GM18868 (cell line): ENCODE measurements at regions not wholly inside any gene's neighbourhood (a gene's known extent, or its start where the extent isn't known, plus 50 kb on each side); places are given as distances from the start of the nearest gene placed in this dataset.
A peak's percentile ranks its signal among the peaks of the same experiment; 100 is the strongest.

ENCODE experiments used
- ATAC-seq: cut with Tn5 transposase; IDR thresholded peaks from one replicate; pipeline ENCODE4 v1.9.1; 2021; ENCODE audit warnings: mild to moderate bottlenecking, moderate library complexity; ENCODE audit not compliant: unreplicated experiment

DNA sequence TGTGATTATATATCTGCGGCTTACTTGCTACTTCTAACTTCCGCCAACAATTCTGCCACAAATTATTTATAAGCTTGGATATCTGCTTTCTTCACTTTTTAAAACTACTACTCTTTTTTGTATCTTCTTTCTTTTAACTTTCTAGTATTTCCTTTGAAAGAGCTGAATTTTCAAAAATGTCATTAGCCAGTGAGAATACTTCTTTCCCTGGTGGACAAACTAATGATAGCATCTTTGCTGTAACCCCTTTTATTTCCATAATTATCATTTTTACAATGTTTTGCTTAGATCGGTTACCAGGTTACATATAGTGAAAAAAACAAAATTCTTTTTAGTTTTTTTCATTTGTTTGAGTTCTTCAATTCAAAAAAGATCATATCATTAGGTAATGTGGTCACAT, 355.9 kb upstream of the ADGRL4 start:
- no peak for ATAC-seq

DNA sequence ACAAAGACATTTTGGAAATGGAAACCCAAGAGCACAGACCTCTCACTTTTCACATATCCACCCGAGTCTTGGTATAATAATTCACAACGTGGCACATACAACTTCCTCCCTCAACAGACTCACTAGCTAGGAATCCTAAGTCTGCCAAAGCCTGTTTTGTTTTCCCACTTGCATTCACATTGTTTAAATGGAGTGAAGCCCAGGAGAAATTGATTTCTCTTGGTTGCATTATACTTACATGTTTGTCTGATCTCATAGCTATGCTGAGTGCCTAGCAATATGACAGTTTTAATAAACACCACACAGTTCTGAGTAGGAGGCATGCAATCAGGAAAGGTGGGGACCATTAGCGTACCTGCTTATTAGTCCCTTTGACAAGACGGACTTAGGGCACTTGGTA, 348.6 kb upstream of the ADGRL4 start:
- ATAC-seq = no peak

DNA sequence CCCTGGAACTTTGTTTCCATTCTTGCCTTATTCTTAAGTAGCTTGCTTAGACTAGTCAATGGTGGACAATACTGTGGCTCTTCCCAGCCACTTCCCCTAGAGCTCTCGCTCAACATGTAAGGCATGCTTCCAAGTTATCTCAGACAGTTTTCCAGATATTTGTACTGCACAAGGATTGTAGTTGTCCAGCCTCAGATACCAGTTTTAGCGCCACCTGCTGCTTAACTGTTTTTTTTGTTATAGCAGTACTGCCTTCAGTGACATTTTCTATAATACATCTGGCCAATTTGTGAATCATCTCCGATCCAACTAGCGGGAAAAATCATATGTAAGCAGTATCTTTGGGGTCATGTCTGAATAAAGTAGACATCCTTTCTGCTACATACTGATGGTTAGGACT, 346.7 kb upstream of the ADGRL4 start:
- peak; percentile 62 for ATAC-seq

DNA sequence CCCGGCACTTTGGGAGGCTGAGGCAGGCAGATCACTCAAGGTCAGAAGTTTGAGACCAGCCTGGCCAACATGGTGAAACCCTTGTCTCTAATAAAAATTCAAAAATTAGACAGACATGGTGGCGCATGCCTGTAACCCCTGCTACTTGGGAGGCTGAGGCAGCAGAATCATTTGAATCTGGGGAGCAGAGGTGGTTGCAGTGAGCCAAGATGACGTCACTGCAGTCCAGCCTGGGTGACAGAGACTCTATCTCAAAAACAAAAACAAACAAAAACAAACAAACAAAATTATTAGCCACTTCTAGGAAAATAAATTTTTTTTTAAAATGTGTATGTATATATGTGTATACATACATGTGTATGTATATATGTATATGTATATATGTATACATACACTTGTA, 320.3 kb upstream of the ADGRL4 start:
- no peak for ATAC-seq

DNA sequence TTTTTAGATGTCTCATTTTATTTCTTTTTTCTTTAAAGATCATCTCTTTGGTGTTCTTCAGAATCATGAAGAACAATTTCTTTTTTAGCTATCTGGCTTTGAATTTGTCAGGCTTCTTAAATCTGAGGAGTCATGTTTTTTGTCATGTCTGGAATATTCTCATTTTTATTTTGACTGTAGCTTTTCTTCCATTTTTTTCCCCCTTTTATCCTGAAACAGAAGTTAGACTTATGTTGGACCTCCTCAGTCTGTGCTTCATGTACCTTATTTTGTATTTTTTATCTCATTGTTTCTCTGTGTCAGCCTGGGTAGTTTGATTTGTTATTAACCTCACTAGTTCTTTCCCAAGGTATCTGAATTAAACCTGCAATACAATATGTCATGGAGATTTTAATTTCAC, 319.2 kb upstream of the ADGRL4 start:
- ATAC-seq = no peak

DNA sequence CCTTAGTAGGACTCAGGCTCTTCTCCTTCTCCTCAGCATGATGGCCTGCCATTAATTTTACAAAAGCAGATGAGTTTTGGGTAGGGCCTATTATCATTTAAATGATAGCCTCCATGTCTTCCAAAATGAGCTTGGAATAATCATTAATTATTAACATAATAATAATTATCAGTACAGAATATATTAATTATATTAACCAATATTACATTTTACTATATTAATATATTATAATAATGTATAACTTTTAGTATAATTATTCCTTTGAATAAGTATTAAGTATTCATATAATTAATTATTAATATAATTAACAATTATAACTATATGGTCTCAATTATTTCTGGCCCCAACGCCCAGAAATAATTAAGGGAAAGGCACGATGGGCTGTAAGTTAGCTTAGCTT, 318.6 kb upstream of the ADGRL4 start:
- ATAC-seq = no peak

DNA sequence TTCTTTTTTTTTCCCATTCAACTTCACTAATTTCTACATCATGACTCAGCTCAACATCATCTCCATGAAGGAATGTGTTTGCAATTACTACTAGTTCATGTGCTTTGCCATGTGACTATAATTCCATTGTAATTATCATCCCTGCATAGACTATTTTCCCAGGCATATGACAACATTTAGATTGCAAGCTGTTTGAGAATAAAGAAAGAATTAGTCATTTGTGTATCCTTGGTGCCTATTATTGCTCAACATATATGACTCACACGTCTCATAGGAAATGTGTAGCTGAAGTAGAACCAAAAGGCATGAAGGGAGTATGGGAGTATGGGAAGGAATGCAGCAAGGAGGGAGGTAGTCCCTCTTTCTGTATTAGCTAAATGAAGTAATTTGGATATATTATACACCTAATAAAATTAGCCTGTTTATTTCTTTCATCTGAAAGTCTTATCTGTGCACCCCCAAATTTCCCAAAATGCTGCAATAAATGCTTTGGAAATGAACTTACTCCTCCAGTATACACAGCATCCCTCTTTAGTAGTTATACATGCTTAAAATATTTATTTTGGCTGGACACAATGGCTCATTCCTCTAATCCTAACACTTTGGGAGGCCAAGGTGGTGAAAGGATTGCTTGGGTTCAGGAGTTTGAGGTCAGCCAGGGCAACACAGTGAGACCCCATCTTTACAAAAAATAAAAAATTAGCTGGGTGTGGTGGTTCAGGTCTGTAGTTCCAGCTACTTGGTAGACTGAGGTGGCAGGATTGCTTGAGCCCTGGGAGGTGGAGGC, 316.9 kb upstream of the ADGRL4 start:
- no peak for ATAC-seq

DNA sequence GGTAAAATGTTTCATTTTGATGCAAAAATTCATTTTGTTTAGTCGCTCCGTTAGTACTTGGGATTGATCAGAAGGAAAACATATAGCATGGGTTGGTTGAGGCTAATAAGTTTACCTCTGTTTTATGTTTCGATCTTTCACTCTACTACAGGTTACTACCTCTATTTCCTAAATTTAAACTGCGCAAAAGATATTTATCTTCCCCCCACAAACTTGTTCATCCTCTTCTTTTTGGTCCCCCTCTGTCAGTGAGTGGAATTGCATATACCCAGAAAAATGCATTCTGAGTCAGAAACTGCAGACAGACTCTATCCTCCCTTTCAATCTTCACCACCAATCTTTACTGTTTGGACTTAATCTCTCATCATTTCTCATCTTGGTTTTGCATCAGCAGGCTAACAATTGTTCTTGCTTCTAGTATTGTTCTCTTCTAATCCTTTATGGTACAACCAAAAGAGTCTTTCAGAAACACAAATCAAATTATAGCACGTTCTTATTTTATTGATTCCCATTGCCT, 316.0 kb upstream of the ADGRL4 start:
- no peak for ATAC-seq

DNA sequence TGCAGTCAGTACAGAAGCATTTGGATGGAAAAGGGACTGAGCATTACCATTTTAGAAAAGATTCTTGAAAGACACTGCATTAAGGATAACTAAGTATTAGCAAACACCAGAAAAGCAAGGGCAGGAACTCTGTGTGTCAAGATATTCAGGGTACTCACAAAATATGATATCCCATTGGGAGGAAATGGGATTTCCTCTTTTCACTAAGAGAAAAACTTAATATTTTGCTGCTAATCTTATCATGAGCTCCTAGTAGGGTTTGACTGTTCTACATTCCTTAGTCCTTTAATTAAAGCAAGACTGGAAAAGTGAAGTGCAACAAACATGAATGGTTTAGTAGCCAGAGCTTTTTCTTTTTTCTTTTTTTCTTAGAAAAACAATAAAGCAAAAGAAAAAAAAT, 305.9 kb upstream of the ADGRL4 start:
- no peak for ATAC-seq

DNA sequence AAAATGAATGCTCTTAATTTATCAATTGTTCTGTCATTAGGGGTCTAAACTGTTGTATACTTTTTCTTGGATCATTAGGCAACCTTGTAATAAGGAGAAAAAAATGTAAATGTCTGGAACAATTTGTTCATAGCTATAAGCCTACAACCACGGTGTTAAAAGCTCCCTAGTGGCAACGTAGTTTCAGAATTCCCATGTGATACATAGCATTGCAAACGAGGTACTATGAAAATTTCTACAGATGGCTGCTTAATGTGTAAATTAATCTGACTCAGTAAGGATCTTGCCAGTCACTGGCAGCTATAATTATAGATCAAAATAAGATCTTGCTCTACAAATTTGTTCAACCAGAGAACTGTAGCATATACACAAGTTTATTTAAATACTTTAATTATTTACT, 304.1 kb upstream of the ADGRL4 start:
- ATAC-seq = no peak

DNA sequence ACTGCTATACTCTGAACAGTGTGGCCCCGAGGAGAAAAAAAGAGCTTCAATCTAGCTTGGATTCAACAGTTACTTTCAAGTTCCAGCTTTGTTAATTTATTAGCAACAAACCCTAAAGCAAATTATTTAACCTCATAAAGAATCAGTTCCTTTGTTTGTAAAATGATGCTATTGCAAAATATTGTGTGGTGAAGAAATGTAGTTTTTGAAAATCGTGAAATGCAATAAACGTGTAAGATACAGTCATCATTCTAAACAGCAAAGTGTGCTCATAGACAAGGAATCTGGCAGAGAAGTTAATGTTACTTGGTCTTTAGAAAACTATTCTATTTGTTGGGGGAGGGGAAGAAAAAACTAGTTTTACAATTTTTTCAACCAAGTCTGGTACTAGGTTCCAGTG, 297.6 kb upstream of the ADGRL4 start:
- ATAC-seq = no peak

DNA sequence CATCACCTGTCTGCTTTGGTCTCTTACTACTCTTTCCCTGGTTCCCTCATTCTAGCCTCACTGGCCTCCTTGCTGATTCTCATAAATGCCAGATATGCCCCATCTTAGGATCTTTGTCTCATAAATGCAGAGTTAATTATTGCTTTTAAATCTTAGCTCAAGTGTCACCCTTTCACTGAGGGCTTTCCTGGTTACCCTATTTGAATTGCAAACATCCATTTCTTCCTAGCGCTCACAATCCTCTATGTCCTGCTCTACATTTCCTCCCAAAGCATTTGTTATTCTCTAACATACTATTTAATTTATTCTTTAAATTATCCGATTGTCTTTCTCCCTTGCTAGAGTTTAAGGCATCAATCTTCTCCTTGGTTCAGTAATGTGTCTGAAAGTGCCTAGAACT, 296.5 kb upstream of the ADGRL4 start:
- no peak for ATAC-seq

DNA sequence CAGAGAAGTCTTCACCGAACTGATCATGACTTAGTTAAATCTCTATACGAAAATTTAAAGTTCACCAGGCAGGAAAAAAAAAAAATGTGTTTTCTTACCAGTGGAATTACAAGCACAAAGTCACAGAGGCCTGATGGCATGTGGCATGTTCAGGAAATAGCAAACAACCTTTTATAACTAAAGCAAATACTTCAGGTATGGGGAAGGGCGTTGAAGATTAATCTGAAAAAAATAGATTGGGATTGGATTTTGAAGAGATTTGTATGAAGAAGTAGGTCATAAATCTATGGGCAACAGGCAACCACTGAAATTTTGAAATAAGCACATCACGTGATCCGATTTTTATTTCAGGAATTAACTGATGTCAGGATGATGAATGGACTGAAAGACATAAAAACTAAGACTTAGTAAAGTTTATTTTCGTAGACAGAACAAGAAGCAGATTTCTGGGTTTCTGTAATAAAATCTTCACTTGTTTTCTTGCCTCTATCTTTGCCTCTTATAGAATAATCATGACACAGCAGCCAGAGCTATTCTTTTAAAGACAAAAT, 295.9 kb upstream of the ADGRL4 start:
- no peak for ATAC-seq

DNA sequence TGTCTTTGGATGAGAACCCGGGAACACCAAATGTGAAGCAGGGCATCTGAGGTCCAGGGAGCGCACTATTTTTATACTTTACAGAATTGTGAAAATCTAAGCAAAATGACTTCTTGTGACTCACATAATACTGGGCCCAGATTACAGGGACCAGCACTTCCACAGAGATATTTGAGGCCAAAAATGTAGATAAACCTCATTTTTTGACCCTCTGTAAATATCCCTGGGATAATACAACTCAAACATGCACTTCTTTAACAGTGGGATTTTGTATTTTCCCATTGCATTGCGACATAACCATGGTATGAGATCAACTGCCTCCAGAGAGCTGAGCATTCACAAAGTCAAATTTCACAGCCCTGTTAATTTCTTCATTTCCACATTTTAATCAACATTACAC, 289.4 kb upstream of the ADGRL4 start:
- no peak for ATAC-seq

DNA sequence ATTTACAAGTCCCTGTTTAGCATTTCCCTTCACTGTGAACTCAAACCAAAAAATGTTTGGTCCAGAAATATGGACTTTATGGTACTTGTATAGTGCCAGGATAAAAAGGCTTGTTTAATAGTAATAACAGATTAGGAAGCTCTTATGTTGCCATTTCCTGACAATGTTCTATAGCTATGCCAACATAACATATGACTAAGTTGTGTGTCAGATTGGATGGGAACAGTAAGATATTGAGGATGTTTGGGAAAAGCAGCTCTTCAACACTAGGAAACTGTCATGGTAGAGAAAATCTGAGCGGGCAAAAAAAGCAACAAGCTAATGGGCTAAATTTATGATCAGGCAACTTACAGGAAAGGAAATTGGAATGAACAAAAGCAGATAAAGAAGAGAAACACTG, 287.1 kb upstream of the ADGRL4 start:
- no peak for ATAC-seq

DNA sequence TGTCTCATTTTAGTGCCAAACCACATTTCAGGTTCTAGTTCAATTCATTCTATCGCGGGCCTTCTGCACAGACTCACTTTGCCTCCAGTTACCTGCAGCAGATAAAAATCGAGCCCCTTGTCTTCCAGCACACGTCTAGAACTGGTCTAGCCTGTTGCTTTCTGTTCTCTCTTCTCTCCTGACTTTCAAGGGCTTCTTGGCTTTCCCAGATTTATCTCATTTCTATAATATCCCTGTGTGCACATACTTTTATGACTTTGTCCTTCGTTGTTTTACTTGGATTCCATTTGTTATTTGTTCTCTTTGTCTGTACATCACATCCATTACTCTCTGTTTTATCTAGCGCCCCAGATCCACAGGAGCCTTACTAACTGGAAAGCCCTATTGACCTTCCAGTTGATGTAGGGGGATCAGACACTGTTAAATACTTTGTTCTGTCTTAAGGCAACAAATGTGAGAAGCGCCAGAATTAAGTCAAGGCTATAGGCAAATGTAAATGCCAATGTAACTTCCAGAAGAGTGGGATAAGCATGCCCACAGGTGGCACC, 284.5 kb upstream of the ADGRL4 start:
- no peak for ATAC-seq

DNA sequence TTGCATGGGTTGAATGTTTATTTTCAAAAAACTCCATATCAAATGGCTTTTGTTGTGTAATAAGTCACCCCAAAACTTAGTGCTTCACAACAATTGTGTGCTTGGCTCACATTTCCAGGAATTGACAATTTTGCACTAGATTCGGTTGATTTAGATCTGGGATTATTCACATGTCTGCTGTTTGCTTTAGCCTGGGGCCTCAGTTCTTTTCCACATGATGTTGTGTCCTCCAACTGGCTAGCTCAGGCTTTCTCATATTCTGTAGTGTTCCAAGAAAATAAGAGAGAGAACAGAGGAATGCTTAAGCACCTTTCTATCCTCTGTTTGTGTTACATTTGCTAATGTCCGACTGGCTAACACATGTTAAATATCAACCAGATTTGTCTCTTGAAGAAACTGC, 281.5 kb upstream of the ADGRL4 start:
- ATAC-seq = no peak

DNA sequence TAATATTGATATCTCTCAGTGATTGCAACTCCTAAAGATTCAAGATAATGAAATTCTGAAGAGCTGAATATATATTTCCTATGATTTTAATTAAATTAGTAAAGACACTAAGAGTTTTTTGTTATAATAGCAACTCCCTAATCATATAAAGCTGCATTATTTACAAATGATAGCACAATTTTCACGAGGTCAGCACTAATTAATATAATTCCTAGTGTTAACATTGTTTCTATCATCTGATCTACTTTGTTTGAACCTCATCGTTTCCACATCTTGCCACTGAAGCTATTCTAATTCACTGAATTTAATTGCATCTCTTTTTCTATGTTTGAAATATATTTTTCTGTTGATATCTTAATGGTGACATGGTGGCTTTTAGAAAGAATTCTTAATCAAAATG, 279.1 kb upstream of the ADGRL4 start:
- ATAC-seq = no peak

DNA sequence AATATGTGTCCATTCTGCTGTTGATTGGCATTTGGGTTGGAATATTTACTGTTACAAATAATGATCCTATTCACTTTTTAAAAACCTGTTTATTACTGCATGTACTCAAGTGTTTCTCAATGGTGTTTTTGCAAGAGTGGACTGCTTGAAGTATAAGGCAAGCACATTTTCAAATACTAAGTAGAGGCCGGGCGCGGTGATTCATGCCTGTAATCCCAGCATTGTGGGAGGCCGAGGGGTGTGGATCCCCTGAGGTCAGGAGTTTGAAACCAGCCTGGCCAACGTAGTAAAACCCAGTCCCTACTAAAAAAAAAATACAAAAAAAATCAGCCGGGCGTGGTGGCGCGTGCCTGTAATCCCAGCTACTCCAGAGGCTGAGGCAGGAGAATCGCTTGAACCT, 276.9 kb upstream of the ADGRL4 start:
- no peak for ATAC-seq

DNA sequence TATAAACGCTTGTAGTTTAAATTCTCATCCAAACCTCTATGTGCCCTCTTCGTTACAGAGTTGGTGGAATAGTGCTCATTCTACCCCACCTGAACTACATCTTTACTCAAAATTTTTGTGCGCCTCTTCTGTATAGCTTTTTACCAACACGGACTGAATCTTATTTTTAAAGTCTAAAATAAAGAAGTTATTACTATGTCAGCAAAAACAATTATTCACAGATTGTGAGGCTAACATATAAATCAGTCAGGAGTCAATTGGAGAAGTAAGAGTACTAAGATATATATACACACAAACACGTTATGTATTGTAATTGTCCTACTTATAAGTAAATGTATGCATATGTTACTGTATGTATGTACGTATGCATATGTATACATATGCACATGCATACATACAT, 274.9 kb upstream of the ADGRL4 start:
- ATAC-seq = no peak

DNA sequence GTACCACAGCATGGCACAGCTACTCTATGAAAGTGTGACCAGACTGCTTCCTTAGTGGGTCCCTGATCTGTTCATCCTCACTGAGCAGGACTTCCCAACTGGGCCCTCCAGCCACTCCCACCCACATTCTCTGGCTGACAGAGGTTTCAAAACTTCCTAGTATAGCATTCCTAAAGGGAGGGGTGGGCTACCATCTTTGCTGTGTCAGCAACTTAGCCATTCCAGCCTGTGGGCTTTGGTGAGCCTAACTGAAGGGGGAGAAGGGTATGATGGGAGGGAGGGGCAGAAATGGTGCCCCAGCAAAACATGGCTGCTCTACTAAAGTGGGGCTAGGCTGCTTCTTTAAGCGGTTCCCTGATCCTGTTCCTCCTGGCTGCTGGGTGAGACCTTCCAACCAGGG, 265.2 kb upstream of the ADGRL4 start:
- ATAC-seq = no peak

DNA sequence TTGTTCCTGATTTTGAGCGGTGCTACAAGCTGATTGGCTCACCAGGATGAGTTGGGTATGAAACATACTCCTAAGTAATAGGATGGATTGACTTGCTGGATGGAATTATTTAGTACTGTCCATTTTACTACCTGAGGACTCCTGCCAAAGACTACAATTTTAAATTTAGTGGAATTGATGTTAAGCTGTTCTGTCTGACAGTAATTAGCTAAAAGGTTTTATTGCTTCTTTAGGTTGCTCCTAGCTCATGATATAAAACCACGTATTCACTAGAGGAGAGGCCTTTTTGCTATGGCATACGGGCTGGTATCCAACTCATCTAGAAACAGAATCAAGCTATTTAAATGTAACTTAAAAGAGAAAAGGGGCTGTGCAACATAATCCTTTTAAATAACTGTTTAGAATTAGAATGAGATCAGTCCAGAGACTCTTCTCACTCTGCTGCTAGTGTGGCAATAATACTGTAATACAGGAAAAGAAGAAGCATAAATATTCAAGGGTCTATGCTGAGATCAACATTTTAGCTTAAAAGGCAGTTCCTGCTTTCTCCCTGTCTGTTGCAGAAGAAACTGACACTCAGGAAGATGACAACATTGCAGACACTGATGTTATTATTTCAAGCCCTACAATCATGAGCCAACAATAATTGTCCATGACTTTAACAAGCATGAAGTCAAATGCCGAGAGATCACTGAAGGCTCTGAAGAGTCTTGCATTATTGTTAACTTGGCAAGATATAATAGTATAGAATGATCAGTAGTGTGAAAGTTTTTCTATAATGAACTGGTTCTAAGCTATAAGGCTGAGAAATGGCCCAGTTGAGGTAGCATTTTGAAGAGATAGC, 258.7 kb upstream of the ADGRL4 start:
- ATAC-seq = no peak
